HCT116 (cell line): ENCODE measurements at regions not wholly inside any gene's neighbourhood (a gene's known extent, or its start where the extent isn't known, plus 50 kb on each side); places are given as distances from the start of the nearest gene placed in this dataset.

Source experiments
- ATAC-seq: fragments of 200-7000 bp; cut with Tn5 transposase; 2 replicates; pipeline ENCODE4 v1.9.1; 2020; ENCODE audit warnings: mild to moderate bottlenecking, moderate library complexity
- BruUV-seq: library from RNA; stranded (reverse); fragments of 400-500 nt; replicated peaks from 2 replicates; lab custom pipeline; 2021; lab: Mats Ljungman, UMichigan
- CTCF ChIA-PET: fragments of 300-600 bp; sonication (Branson Sonifier 250); formaldehyde crosslinking; loops from one replicate; lab custom pipeline; 2021; ENCODE audit warnings: antibody characterized with exemption; lab: Charles Lee
- POLR2A ChIA-PET: fragments of 300-600, 350-600 bp; sonication (Branson Sonifier 250); formaldehyde crosslinking; loops from one replicate; lab custom pipeline; 2021; ENCODE audit warnings: antibody characterized with exemption; lab: Charles Lee
- RAD21 ChIA-PET, 2 experiments: fragments of 300-600 bp; sonication (Branson Sonifier 250); formaldehyde crosslinking; loops; one replicate each; lab custom pipeline; 2023; ENCODE audit warnings: low total read pairs in 2 of 2; ENCODE audit not compliant: uncharacterized antibody in 2 of 2, unreplicated experiment in 2 of 2, low non-redundant PET in 1 of 2; lab: Charles Lee
- DNase-seq: peaks from one replicate; pipeline ENCODE4 v3.0.0-alpha.2; 2010; ENCODE audit warnings: low read depth, low spot score
- H2AFZ ChIP-seq: fragments of 200-600 bp; shearing (Covaris generic), sonication (generic); 2 replicates; pipeline ENCODE4 v1.6.1; 2017; ENCODE audit warnings: low read depth, mixed run types, mixed read lengths, antibody characterized with exemption, low read length; ENCODE audit not compliant: poor library complexity, severe bottlenecking
- H3K27ac ChIP-seq: 2 replicates; pipeline ENCODE4 v1.5.1; 2012; ENCODE audit warnings: low read depth, low read length
- H3K27me3 ChIP-seq: fragments of 200-600 bp; sonication (generic); 2 replicates; pipeline ENCODE4 v1.6.1; 2016; ENCODE audit warnings: mixed run types, low read length, mixed read lengths; ENCODE audit not compliant: insufficient read depth
- H3K36me3 ChIP-seq, 2 experiments: fragments of 200-500 bp in 1 of 2; fragments of 200-600 bp in 1 of 2; sonication (Bioruptor generic) in 1 of 2; sonication (generic) in 1 of 2; 2 replicates each; pipeline versions ENCODE4 v1.5.1 to v1.6.1; 2014 to 2016; ENCODE audit warnings: low read length in 2 of 2, inconsistent platforms in 1 of 2, mixed read lengths in 1 of 2, mixed run types in 1 of 2; ENCODE audit not compliant: insufficient read depth in 2 of 2, control insufficient read depth in 1 of 2
- H3K4me1 ChIP-seq, 2 experiments: fragments of 200-600 bp in 1 of 2; sonication (generic) in 1 of 2; 2 replicates each; pipeline versions ENCODE4 v1.5.1 to v1.6.1; 2012 to 2017; ENCODE audit warnings: low read length in 2 of 2, inconsistent platforms in 1 of 2, mild to moderate bottlenecking in 1 of 2, mixed read lengths in 1 of 2, mixed run types in 1 of 2, moderate library complexity in 1 of 2; ENCODE audit not compliant: insufficient read depth in 2 of 2, control insufficient read depth in 1 of 2
- H3K4me2 ChIP-seq: fragments of 200-600 bp; sonication (generic); 2 replicates; pipeline ENCODE4 v1.6.1; 2017; ENCODE audit warnings: mixed run types, low read length, mixed read lengths
- H3K4me3 ChIP-seq, 2 experiments: fragments of 200-600 bp in 1 of 2; sonication (generic) in 1 of 2; replicated peaks in 1 of 2; 2 replicates each; pipeline ENCODE4 v1.5.1; 2011 to 2016; ENCODE audit warnings: low read length in 2 of 2, control low read depth in 1 of 2, low read depth in 1 of 2, mild to moderate bottlenecking in 1 of 2, mixed read lengths in 1 of 2, mixed run types in 1 of 2
- H3K79me2 ChIP-seq: fragments of 200-600 bp; sonication (generic); 2 replicates; pipeline ENCODE4 v1.6.1; 2017; ENCODE audit warnings: mild to moderate bottlenecking, mixed run types, low read length, moderate library complexity, mixed read lengths; ENCODE audit not compliant: insufficient read depth
- H3K9ac ChIP-seq: fragments of 200-600 bp; sonication (generic); 2 replicates; pipeline ENCODE4 v1.6.1; 2016; ENCODE audit warnings: low read length, mixed read lengths
- H3K9me2 ChIP-seq: fragments of 200-600 bp; sonication (generic), shearing (Covaris generic); 2 replicates; pipeline ENCODE4 v1.6.1; 2017; ENCODE audit warnings: mixed run types, mild to moderate bottlenecking, moderate library complexity; ENCODE audit not compliant: insufficient read depth
- H3K9me3 ChIP-seq, 2 experiments: fragments of 200-500 bp in 1 of 2; fragments of 200-600 bp in 1 of 2; sonication (Bioruptor generic) in 1 of 2; sonication (generic) in 1 of 2; 2 replicates each; pipeline ENCODE4 v1.6.1; 2014 to 2017; ENCODE audit warnings: low read length in 2 of 2, mixed read lengths in 2 of 2, inconsistent platforms in 1 of 2, low read depth in 1 of 2, mild to moderate bottlenecking in 1 of 2, mixed run types in 1 of 2, moderate library complexity in 1 of 2; ENCODE audit not compliant: control insufficient read depth in 1 of 2, insufficient read depth in 1 of 2
- H4K20me1 ChIP-seq: fragments of 200-600 bp; sonication (generic), shearing (Covaris generic); 2 replicates; pipeline ENCODE4 v1.6.1; 2017; ENCODE audit warnings: mixed run types, mild to moderate bottlenecking, moderate library complexity; ENCODE audit not compliant: insufficient read depth
- CEBPB ChIP-seq: IDR thresholded peaks from 2 replicates; pipeline ENCODE4 v1.6.1; 2012; ENCODE audit warnings: low read depth
- ELF1 ChIP-seq: IDR thresholded peaks from 2 replicates; pipeline ENCODE4 v1.6.1; 2012; ENCODE audit warnings: low read depth, borderline replicate concordance
- EZH2phosphoT487 ChIP-seq: fragments of 200-600 bp; IDR thresholded peaks from 2 replicates; pipeline ENCODE4 v1.6.1; 2018; ENCODE audit warnings: antibody characterized with exemption, borderline replicate concordance
- SIN3A ChIP-seq: IDR thresholded peaks from 2 replicates; pipeline ENCODE4 v1.6.1; 2012; ENCODE audit warnings: low read depth
- intact Hi-C: fragments of 100-400 bp; cut with micrococcal nuclease; formaldehyde crosslinking; loops from 2 replicates; pipeline ENCODE4 v1.10.0; 2022
- TF ChIP-seq, protein P1 (sequence below): IDR thresholded peaks from 2 replicates; pipeline ENCODE4 v1.6.1; 2012
- TF ChIP-seq, protein P2 (sequence below): IDR thresholded peaks from 2 replicates; pipeline ENCODE4 v1.6.1; 2012; ENCODE audit warnings: low read depth

DNA sequence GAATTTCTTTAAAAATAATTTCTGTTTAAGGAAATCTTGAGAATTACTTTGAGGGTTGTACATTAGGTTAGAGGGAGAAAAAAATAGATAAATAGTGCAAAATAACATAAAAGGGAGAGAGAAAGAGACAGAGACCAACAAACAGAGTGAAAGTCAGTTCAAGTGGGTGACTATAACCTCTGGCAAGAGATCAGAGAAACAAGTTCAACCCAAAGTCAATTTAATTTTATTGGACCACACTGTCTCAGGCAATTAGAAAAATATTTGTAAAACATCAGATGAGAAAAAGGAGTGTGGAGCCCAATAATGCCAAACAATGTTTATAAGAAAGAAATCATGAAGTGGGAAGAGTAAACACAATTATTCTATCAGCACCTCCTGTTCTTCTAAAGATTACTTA lies 143.5 kb upstream of the GYPA start:
- ChIA-PET RAD21 (no interaction called here), CTCF (no interaction called here), POLR2A (no interaction called here)
- Histone ChIP-seq H3K27ac (no peak overlapping the region), H2AFZ (no peak overlapping the region), H3K4me2 (no peak overlapping the region), H3K4me3 (no peak overlapping the region), H3K36me3 (no peaks in the 10 kb centered on the region), H3K79me2 (no peaks in the 10 kb centered on the region), H4K20me1 (no peaks in the 10 kb centered on the region), H3K9me3 (no peaks in the 10 kb centered on the region), H3K9ac (no peak overlapping the region), H3K27me3 (no peaks in the 10 kb centered on the region), H3K9me2 (no peaks in the 10 kb centered on the region; the same call in 1 of the 2 replicates), H3K4me1 (no peaks in the 10 kb centered on the region)
- BruUV-seq, result no TSS peak
- intact Hi-C loops, result no loop called here
- DNase-seq (no peak), ATAC-seq (no peak)
- TF ChIP-seq SIN3A, result no peak
- TF ChIP-seq ELF1, result no peak
- TF ChIP-seq EZH2phosphoT487, result no peak
- TF ChIP-seq, protein P1, sequence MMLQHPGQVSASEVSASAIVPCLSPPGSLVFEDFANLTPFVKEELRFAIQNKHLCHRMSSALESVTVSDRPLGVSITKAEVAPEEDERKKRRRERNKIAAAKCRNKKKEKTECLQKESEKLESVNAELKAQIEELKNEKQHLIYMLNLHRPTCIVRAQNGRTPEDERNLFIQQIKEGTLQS, result no peak
- no peak for TF ChIP-seq CEBPB
- TF ChIP-seq, protein P2, sequence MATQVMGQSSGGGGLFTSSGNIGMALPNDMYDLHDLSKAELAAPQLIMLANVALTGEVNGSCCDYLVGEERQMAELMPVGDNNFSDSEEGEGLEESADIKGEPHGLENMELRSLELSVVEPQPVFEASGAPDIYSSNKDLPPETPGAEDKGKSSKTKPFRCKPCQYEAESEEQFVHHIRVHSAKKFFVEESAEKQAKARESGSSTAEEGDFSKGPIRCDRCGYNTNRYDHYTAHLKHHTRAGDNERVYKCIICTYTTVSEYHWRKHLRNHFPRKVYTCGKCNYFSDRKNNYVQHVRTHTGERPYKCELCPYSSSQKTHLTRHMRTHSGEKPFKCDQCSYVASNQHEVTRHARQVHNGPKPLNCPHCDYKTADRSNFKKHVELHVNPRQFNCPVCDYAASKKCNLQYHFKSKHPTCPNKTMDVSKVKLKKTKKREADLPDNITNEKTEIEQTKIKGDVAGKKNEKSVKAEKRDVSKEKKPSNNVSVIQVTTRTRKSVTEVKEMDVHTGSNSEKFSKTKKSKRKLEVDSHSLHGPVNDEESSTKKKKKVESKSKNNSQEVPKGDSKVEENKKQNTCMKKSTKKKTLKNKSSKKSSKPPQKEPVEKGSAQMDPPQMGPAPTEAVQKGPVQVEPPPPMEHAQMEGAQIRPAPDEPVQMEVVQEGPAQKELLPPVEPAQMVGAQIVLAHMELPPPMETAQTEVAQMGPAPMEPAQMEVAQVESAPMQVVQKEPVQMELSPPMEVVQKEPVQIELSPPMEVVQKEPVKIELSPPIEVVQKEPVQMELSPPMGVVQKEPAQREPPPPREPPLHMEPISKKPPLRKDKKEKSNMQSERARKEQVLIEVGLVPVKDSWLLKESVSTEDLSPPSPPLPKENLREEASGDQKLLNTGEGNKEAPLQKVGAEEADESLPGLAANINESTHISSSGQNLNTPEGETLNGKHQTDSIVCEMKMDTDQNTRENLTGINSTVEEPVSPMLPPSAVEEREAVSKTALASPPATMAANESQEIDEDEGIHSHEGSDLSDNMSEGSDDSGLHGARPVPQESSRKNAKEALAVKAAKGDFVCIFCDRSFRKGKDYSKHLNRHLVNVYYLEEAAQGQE, result no peak
